ENCODE measurements at regions not wholly inside any gene's neighbourhood (a gene's known extent, or its start where the extent isn't known, plus 50 kb on each side); places are given as distances from the start of the nearest gene placed in this dataset.
A peak's percentile ranks its signal among the peaks of the same experiment; 100 is the strongest.
"Not testable (repeated sequence)": the region's sequence is repeated elsewhere in the genome, so short reads cannot be mapped to it uniquely, and the experiment has no call there.

DNA sequence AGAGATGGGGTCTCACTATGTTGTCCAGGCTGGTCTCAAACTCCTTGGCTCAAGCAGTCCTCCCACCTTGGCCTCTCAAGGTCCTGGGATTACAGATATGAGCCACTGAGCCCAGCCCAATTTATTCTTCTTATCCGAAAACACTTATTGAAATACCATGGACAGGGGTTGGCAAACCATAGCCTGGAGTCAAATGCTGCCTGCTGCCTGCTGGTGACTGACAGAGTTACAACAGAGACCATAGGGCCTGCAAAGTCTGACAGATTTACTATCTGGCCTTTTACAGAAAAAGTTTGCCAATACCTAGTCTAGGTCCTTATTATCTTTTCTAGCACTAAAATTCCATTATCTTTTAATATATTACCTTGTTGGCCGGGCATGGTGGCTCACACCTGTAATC, 87.1 kb upstream of the ZNF281 start:
- no peaks in the 10 kb centered on the region for H3K36me3 Mint-ChIP-seq
- H3K9me3 Mint-ChIP-seq, result no peaks in the 10 kb centered on the region
- H3K4me3 Mint-ChIP-seq, result no peak overlapping the region
- DNase-seq, result no peak
- no peaks in the 10 kb centered on the region for H3K27me3 Mint-ChIP-seq
- H3K27ac Mint-ChIP-seq, result no peak overlapping the region
- no peaks in the 10 kb centered on the region for H3K4me1 Mint-ChIP-seq

DNA sequence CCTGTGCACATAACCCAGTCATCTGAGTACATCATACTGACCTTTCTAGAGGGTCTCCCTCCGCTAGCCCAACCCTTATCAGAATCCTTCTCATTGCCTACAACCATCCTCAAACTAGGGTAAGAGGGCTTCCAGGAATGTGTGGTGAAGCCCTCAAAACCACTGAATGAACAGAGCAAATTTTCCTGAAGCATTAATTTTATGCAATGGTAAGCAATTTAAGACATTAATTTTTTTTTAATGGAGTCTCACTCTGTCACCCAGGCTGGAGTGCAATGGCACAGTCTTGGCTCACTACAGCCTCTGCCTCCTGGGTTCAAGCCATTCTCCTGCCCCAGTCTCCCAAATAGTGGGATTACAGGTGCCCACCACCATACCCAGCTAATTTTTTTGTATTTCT, 86.1 kb upstream of the ZNF281 start:
- H3K36me3 Mint-ChIP-seq, result no peaks in the 10 kb centered on the region
- H3K27me3 Mint-ChIP-seq, result no peaks in the 10 kb centered on the region

DNA sequence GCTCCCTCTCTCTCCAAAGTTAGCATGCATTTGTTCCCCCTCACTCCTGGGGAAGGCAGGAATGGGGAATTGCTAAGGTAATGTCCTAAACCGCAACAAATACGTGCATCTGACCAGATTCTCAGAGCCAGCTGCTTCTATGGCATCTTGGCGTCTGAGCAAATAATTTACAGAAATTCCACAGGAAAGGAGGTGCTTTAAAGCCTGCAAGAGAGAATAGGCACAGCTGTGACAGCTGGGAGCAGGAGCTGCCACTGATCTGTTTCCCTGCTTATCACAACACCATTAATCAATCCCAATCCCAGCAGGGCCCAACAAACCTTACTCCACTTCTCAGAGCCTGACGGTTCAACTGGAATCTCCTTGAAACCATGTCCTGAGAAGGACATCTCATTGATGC, 83.5 kb upstream of the ZNF281 start:
- no peak overlapping the region for H3K4me3 Mint-ChIP-seq
- peaks cover 6% of the 10 kb centered on the region for H3K27me3 Mint-ChIP-seq
- DNase-seq, result no peak
- no peaks in the 10 kb centered on the region for H3K36me3 Mint-ChIP-seq
- H3K27ac Mint-ChIP-seq, result no peak overlapping the region
- no peaks in the 10 kb centered on the region for H3K9me3 Mint-ChIP-seq
- H3K4me1 Mint-ChIP-seq, result peaks cover under 1% of the 10 kb centered on the region

More for the DNA sequence above, 86.1 kb upstream of the ZNF281 start:
- no peak for DNase-seq
- H3K4me1 Mint-ChIP-seq, result no peaks in the 10 kb centered on the region
- no peak overlapping the region for H3K4me3 Mint-ChIP-seq
- no peak overlapping the region for H3K27ac Mint-ChIP-seq
- H3K9me3 Mint-ChIP-seq, result no peaks in the 10 kb centered on the region

DNA sequence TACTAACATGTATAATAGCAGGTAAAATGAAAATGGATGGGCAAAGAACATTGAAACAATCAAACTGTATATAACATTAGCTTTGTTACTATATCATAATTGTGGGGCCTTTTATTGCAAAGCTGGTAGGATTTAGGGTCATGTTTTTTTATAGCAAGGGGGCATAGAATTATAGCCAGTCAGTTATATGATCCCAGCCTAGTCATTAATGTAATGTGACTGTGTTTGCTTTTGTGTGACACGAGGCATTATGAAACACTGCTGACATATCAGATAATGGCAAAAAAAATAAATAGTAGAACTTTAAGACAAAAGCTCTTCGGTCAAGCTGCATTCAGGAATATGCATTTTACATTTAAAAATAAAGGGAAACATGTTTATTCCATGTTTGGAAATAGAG, 81.3 kb upstream of the ZNF281 start:
- no peak for DNase-seq
- Mint-ChIP-seq H3K36me3 (no peaks in the 10 kb centered on the region), H3K27ac (no peak overlapping the region), H3K4me3 (no peak overlapping the region), H3K9me3 (no peaks in the 10 kb centered on the region), H3K27me3 (peaks cover 8% of the 10 kb centered on the region), H3K4me1 (peaks cover 2% of the 10 kb centered on the region)

DNA sequence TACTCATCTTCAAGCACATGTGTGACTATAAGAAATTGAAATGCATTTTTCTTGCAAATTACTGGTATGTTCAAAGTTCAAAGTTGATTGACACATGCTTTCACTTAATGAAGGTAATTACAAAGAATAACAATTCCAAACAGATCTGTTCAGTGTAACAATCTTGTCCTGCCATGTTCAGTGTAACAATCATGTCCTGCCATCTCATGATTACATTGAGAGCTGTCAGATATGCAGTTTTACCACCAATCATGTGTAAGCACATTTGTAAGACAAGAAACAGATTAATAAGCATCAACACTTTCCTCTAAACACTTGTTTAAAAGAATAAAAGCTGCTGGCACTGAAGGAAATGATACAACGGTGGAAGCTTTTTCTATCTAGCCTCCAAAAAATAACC, 80.3 kb upstream of the ZNF281 start:
- no peak for DNase-seq
- Mint-ChIP-seq H3K27ac (no peak overlapping the region), H3K36me3 (no peaks in the 10 kb centered on the region), H3K9me3 (no peaks in the 10 kb centered on the region), H3K4me1 (peaks cover 2% of the 10 kb centered on the region), H3K4me3 (no peak overlapping the region), H3K27me3 (peaks cover 12% of the 10 kb centered on the region)

DNA sequence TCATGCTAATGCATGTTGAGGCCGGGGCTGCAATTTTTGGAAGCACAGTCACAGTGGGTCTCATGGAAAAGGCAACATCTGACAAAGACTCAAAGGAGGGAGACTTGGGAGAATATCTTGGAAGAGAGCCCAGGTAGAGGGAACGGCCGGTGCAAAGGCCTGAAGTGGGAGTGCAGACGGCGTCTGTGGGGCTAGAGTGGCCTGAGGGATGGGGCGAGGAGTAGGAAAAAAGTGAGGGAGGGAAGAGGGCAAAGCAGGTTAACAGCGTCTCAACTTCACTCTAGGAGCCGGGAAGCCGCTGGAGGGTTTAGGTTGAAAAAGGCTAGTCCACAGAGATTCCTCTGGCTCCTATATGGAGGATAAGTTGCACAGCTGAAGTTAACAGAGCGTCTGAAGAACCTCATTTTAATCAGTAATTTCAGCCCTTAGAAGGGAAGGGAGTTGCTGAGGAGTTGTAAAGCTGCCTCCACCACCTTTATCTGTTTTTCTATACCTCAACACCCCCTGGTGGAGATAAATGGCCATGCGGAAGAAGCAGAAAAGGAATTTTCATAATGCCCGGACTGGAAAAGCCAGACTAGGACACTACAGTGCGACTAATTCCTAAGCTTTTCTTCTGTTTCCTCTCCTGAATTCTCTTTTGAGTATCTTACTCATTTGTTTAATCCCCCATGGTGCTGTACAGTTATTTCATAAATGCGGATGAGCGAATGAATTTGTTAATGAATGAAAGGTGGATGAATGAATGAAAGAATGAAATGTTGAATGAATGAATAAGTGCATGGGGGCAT, 78.7 kb upstream of the ZNF281 start:
- Mint-ChIP-seq H3K27me3 (peaks cover 12% of the 10 kb centered on the region), H3K4me1 (peaks cover 6% of the 10 kb centered on the region), H3K9me3 (no peaks in the 10 kb centered on the region), H3K36me3 (no peaks in the 10 kb centered on the region), H3K27ac (no peak overlapping the region), H3K4me3 (no peak overlapping the region)
- DNase-seq, result peak; percentile 32

DNA sequence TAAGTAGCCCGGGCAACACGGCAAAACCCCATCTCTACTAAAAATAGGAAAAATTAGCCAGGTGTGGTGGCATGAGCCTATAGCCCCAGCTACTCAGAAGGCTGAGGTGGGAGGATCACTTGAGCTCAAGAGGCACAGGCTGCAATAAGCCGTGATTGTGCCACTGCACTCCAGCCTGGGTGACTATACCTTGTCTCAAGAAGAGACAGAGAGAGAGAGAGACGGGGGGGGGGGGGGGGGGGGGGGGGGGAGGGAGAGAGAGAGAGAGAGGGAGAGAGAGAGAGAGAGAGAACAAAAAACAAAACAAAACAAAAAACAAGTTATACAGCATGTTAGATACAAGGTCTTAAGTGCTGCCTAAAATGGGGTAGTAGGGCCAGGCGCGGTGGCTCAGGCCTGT, 77.8 kb upstream of the ZNF281 start:
- Mint-ChIP-seq H3K4me3 (no peak overlapping the region), H3K27ac (no peak overlapping the region), H3K9me3 (no peaks in the 10 kb centered on the region), H3K36me3 (no peaks in the 10 kb centered on the region), H3K4me1 (peaks cover 13% of the 10 kb centered on the region), H3K27me3 (peaks cover 17% of the 10 kb centered on the region)
- no peak for DNase-seq

DNA sequence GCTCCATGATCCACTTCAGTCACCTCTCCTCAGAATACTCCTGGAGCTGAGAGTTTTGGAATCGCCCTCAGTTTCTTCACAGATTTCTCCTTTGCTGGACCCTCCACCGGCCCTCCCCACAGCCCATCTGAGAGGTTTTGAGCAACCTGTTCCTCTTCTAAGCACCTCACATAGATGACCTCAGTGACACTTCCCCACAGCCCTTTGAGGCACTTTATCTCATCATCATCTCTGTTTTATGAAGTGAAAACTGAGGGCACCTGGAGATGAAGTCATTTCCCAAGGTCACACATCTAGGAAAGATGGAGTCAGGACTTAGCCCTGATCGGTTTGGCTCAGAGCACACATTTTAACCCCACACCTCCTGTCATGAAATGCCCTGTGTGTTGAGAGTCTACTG, 76.8 kb upstream of the ZNF281 start:
- Mint-ChIP-seq H3K9me3 (no peaks in the 10 kb centered on the region), H3K27ac (no peak overlapping the region), H3K4me3 (no peak overlapping the region), H3K4me1 (peaks cover 13% of the 10 kb centered on the region), H3K27me3 (peaks cover 17% of the 10 kb centered on the region), H3K36me3 (no peaks in the 10 kb centered on the region)
- DNase-seq, result no peak

DNA sequence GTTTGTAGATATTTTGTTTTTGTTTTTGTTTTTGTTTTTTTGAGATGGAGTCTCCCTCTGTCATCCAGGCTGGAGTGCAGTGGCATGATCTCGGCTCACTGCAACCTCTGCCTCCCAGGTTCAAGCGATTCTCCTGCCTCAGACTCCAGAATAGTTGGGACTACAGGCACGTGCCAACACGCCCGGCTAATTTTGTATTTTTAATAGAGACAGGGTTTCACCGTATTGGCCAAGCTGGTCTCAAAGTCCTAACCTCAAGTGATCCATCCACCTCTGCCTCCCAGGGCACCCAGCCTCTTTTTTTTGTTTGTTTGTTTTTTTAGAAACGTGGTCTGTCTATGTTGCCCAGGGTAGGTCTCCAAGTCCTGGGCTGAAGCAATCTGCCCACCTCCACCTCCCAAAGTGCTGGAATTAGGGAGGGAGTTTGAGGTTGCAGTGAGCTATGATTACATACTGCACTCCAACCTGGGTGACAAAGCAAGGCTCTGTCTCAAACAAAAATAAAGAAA, 74.7 kb upstream of the ZNF281 start:
- peaks cover 11% of the 10 kb centered on the region for H3K27me3 Mint-ChIP-seq
- peaks cover 15% of the 10 kb centered on the region for H3K4me1 Mint-ChIP-seq
- not testable (repeated sequence) for H3K9me3 Mint-ChIP-seq, DNase-seq, H3K4me3 Mint-ChIP-seq, H3K27ac Mint-ChIP-seq, H3K36me3 Mint-ChIP-seq

DNA sequence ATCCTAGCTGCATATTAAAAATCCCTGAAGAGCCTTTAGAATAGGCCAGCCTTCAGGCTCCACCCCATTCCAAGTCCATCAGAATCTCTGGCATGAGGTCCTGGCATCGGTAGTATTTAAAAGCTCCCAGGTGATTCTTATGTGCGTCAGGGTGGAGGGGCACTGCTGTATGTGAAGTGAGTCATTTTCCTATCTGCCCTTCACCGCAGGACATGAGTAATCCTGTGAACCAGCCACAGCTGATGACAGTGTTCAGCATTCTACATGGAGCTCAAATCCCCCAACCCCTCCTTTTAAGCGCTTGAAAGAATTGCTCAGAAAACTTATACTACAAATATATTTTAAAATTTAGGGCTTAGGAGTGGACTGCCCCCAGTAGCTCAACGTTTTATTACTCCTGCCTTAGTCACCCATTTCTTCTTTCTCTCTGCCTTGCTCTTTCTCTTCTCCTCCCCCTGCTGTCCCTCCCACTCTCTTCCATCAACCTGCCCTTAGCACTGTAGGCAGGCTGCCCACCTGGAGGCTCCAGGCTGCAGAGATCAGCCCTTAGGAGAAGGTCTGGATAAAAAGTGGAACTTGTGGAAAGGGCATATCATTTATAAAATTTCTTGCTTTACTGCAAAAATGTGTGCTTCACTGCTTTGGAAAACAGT, 73.8 kb upstream of the ZNF281 start:
- peaks cover 11% of the 10 kb centered on the region for H3K27me3 Mint-ChIP-seq
- H3K27ac Mint-ChIP-seq, result peak overlapping the region; percentile 79
- no peaks in the 10 kb centered on the region for H3K9me3 Mint-ChIP-seq
- peaks cover 15% of the 10 kb centered on the region for H3K4me1 Mint-ChIP-seq
- peak; percentile 71 for DNase-seq
- H3K36me3 Mint-ChIP-seq, result no peaks in the 10 kb centered on the region
- peak overlapping the region; percentile 16 for H3K4me3 Mint-ChIP-seq

DNA sequence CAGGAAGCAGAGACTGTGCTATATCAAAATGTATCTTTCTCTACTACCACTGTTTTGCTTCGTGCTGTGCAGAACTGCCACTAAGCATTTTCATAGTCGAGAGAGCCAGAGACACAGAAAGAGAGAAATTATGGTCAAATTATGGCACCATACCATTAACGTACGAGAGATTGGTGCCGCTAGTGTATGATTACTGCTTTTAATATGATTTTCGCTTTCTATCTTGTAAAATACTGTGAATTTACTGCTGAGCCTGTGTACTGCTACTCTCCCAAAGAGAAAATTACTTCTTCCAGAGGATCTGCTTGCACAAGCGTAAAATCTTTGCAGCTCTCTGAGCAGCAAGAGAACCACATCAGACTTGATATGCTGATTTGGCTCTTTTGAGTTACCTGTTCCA, 71.1 kb upstream of the ZNF281 start:
- Mint-ChIP-seq H3K4me3 (no peak overlapping the region), H3K4me1 (peaks cover 13% of the 10 kb centered on the region), H3K9me3 (no peaks in the 10 kb centered on the region), H3K27ac (no peak overlapping the region), H3K36me3 (no peaks in the 10 kb centered on the region), H3K27me3 (peaks cover 15% of the 10 kb centered on the region)
- DNase-seq, result no peak

DNA sequence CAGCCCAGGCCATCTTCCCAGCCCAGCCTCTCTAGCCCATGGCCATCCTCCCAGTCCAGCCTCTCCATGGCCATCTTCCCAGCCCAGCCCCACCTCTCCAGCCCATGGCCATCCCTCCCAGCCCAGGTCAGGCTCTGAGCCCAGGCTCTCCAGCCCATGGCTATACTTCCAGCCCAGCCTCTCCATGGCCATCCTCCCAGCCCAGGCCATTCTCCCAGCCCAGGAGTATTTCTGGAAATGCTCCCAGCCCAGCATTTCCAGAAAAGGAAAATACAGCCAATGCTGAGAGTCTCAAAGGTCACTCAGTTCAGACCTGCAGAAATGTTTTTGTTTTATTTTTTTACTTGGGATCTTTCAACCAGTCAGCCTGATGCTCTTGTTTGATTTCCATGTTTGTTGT, 70.0 kb upstream of the ZNF281 start:
- Mint-ChIP-seq H3K27me3 (peaks cover 23% of the 10 kb centered on the region), H3K36me3 (no peaks in the 10 kb centered on the region), H3K4me1 (peaks cover 13% of the 10 kb centered on the region), H3K27ac (no peak overlapping the region), H3K4me3 (no peak overlapping the region), H3K9me3 (no peaks in the 10 kb centered on the region)
- DNase-seq, result no peak

DNA sequence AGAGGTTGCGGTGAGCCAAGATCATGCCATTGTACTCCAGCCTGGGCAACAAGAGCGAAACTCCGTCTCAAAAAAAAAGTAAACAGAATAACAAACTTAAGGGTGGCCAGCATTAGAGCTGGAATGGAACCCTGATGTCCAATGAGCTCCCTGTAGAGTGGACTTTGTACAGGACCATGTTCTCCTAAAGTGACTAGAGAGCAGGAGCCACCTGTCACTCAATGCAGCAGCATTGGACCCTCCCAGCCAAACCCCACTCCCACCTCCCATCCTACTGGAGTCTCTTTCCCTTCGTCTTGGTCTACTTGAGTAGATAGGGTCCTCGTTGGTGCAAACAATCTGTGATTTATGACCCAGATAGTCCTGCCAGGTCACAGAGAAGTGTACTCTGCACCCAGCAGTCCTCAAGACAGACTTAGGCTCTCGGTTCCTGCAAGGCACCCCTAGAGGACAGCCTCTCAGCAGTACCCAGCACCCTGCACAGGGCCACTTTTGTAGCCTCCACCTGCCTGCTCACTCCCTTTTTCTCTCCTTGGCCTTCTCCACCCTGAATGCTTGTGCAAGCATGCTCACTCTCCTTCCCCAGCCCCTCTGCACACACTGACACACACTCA, 69.2 kb upstream of the ZNF281 start:
- Mint-ChIP-seq H3K9me3 (no peaks in the 10 kb centered on the region), H3K27ac (no peak overlapping the region), H3K4me3 (no peak overlapping the region), H3K4me1 (peaks cover 14% of the 10 kb centered on the region), H3K36me3 (no peaks in the 10 kb centered on the region), H3K27me3 (peaks cover 24% of the 10 kb centered on the region)
- DNase-seq, result no peak

DNA sequence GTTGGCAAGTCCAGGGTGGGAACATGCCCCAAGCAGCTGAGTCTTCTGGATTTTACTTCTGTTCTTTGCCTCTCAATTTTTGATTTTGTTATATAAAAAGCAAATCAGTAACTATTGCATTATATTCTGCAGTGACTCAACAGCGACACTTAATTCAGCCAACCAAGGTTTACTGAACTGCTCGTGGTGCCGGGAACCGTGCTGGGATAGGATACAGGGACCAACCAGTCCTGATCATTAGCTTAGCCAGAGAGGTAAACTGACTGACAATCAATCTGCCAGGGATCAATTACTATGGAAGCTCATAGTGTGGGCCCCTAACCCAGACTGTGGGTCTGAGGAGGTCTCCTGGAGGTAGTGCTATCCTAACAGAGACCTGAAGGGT, 68.4 kb upstream of the ZNF281 start:
- H3K4me3 Mint-ChIP-seq, result no peak overlapping the region

DNA sequence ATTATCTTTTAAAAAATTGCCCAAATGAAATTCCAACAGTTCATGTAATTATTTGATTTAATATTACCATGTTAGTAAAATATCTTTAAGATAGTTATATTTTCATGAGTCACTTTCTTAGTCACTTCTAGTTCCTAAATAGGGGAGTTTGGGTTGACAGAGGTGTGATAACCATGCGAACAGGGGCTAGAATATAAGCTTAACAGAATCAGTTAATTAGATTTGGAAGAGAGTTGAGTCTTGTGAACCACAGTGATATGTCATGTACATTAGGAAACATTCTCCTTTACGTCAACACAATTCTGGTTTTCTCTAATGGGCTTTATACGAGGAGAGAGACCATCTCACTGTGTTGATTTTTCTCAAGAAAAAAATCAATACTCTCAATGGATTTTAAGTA, 64.8 kb upstream of the ZNF281 start:
- no peaks in the 10 kb centered on the region for H3K36me3 Mint-ChIP-seq
- peaks cover 26% of the 10 kb centered on the region for H3K4me1 Mint-ChIP-seq
- H3K27me3 Mint-ChIP-seq, result peaks cover 28% of the 10 kb centered on the region
- H3K4me3 Mint-ChIP-seq, result no peak overlapping the region
- H3K27ac Mint-ChIP-seq, result no peak overlapping the region
- no peak for DNase-seq
- H3K9me3 Mint-ChIP-seq, result no peaks in the 10 kb centered on the region

More for the DNA sequence above, 68.4 kb upstream of the ZNF281 start:
- Mint-ChIP-seq H3K27me3 (peaks cover 22% of the 10 kb centered on the region), H3K27ac (no peak overlapping the region), H3K9me3 (no peaks in the 10 kb centered on the region), H3K36me3 (no peaks in the 10 kb centered on the region), H3K4me1 (peaks cover 15% of the 10 kb centered on the region)
- no peak for DNase-seq

Measured in activated naive CD8-positive, alpha-beta T cell treated with anti-CD3 and anti-CD28 coated beads for 36 hours (primary cell).